ENCODE measurements at regions not wholly inside any gene's neighbourhood (a gene's known extent, or its start where the extent isn't known, plus 50 kb on each side); places are given as distances from the start of the nearest gene placed in this dataset.

DNA sequence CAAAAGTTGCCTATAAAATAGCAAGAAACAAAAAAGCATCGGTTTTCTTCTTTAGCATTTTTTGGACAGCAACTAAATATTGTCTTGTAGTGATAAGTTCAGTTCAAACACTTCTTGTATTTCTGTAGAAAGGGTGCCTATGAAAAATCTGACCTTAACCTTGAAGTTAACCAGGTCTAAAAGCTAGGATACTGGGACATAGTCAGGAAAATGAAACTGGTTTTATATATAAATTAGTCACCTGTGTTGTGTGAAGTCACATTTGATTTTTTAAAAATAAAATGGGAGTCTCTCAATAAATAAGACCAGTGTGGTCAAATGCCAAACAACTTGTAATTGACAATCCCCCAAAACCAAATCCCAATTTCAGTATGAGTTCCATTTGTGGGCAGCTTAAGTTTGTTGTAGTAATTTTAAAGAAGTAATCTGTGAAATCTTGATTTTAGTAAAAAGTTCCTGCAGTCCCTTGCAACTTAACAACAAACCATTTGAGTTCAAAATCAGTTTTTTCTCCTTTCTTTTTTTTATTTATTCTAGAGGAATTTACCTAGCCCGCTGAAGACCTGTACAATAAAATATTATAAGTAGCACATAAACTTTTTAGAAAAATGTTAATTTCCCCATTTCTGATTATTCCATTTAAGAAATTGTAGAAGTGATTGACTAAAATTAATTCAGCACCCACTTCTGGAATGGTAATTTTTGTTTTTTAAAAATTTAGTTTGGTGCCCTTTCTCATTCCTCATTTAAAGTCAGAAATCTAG, 84.5 kb upstream of the PPARA start:
- DNase-seq (ENCODE audit: low read depth), result peak; percentile 56

GRCh38 chr22:46066691-46067090, 83.6 kb upstream of the PPARA start:
- peak; percentile 78 for DNase-seq (ENCODE audit: low read depth)

DNA sequence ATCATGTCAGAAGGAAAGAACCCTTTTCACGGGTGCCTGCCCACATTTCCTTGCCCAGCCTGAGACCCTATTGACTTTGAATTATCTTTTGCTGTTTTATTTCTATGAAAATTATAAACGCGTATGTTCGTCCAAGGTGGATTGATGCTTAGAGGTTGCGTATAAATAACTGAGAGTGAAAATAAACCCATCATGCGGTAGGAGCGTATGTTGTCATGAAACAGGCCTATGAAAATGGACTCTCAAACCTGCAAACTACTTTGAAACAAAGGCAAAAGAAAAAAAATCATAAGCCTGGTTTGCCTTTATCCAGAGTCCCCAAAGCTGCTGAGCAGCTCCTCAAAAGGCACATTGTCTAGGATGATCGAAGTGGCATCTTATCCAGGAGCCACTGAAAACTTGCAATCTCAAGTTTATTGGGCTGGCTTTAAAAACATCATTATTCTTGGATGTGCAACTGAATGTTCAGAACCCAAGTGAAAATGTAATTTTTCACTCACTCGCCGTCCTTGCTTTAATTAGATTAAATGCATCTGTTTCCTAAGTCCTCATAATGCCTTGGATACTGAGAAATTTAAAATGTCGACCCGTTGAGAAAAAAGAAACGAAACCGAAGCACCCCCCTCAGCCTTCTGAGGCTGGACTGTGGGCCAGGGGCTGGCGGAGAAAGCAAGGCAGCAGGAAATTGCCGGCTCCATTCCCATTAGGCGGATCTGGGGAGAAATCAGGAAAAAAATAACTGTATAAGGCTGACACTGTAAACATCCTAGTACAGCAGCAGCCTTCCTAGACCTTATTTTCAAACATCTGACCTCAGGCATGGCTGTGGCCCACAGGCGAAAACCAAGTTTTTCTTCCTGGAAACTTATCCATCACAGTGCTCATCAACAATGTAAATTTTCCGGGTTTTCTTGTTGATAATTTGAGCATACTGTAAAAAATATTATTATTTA, 82.9 kb upstream of the PPARA start:
- peak; percentile 62 for DNase-seq (ENCODE audit: low read depth)

GRCh38 chr22:46068181-46068592, 82.1 kb upstream of the PPARA start:
- DNase-seq (ENCODE audit: low read depth), result no peak

- DNase-seq (ENCODE audit: low read depth), result peak; percentile 98
Observed at GRCh38 chr22:46068593-46069491, 81.5 kb upstream of the PPARA start.

- DNase-seq (ENCODE audit: low read depth), result peak; percentile 98
Observed at GRCh38 chr22:46069521-46070214, 80.7 kb upstream of the PPARA start.

GRCh38 chr22:46070215-46070802, 80.0 kb upstream of the PPARA start:
- no peak for DNase-seq (ENCODE audit: low read depth)

- no peak for DNase-seq (ENCODE audit: low read depth)
Observed at GRCh38 chr22:46070803-46071450, 79.4 kb upstream of the PPARA start.

- peak; percentile 96 for DNase-seq (ENCODE audit: low read depth)
Observed at GRCh38 chr22:46071451-46072109, 78.7 kb upstream of the PPARA start.

GRCh38 chr22:46072110-46072881, 78.0 kb upstream of the PPARA start:
- DNase-seq (ENCODE audit: low read depth), result peak; percentile 59

GRCh38 chr22:46072981-46073682, 77.2 kb upstream of the PPARA start:
- DNase-seq (ENCODE audit: low read depth), result peak; percentile 54

DNA sequence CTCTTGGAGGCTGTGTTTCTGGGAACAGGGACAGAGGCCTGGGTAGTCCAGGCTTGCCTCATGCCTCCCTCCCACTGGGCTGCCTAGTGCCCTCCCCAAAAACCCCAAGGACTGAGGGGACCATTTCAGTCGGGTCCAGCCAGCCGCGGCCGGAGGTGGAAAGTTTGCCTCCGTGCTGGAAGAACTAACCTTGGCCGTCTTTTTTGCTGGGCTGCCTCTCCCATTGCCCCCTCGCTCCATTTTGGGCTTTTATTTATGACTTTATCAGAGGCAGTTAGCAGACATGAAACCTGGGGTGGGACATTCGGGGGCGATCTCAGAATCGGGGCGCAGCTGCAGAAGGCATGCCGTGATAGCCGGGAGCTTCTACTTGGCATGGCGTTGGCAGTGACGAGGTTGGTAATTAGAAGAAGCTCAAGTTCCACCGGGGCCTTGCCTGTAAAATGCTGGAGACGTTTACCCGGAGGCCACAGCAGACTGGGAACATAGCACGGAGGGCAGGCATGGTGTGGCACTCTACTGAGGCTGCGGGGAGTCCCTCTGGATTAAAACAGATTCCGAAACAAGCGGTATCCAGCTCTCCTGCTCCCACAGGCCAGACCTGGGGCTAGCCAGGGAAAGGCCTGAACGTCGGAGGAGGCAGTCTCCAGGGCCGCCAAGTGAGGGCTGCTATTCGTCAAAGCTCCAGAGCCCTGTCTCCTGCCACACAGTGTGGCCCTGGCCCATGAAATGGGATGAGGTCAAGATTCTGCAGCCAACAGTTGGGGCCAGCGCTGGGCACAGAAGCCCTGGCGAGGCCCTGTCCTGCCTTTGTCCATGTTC, 76.4 kb upstream of the PPARA start:
- peak; percentile 48 for DNase-seq (ENCODE audit: low read depth)

DNA sequence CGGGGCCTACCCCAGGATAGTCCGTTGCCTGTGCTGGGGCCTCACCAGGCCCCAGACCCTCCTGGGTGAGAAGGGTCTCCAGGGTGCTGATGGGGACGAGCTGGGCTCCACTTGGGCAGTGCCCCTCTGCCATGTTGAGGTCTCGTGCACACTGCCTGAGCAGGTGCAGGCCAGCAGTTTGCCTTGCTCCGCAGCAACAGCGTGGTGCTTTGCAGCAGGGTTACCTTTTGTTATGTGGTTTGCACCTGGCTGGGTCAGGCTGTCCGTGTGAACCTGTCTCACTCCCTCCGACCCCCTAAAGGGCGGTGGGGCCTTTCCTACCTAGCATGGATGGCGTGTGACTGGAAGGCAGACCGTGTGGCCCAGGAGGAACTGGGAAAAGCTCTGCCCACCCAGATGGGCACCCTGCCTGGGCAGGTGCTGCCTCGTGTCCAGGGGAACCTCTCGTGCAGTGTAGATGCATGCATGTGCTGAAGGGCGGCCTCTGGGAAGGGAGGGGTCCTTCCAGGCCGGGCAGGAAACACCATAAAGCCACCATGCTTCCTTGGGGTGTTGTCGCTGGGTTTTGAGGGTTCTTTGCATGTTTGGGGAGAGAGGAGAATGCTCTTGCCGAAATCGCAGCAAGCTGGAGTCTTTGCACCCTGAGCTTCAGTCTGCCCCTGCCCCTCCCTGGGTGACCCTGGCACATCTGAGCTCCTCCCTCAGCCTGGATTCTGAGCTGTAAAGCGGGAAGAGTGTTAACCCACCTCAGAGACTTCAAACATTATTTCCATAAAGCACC, 75.4 kb upstream of the PPARA start:
- DNase-seq (ENCODE audit: low read depth), result peak; percentile 72

GRCh38 chr22:46075764-46076531, 74.4 kb upstream of the PPARA start:
- DNase-seq (ENCODE audit: low read depth), result no peak

GRCh38 chr22:46076651-46077339, 73.5 kb upstream of the PPARA start:
- DNase-seq (ENCODE audit: low read depth), result peak; percentile 88
